T-cell (primary cell): ENCODE measurements at regions not wholly inside any gene's neighbourhood (a gene's known extent, or its start where the extent isn't known, plus 50 kb on each side); places are given as distances from the start of the nearest gene placed in this dataset.
A peak's percentile ranks its signal among the peaks of the same experiment; 100 is the strongest.
"Not testable (repeated sequence)": the region's sequence is repeated elsewhere in the genome, so short reads cannot be mapped to it uniquely, and the experiment has no call there.

Source experiments
- ATAC-seq, 4 experiments: fragments of 200-7000 bp in 3 of 4; fragments of 150-1000 bp in 1 of 4; cut with Tn5 transposase; replicated peaks in 1 of 4; 1 replicate in 3 of 4; 2 replicates in 1 of 4; pipeline ENCODE4 v1.10.0; 2021; ENCODE audit warnings: moderate library complexity in 3 of 4, mild to moderate bottlenecking in 2 of 4, moderate number of reproducible peaks in 1 of 4
- CTCF ChIA-PET, 2 donors: fragments of 300-600 bp; sonication (Branson Sonifier 250); formaldehyde crosslinking; loops; one replicate each; lab custom pipeline; 2022; ENCODE audit warnings: antibody characterized with exemption in 2 of 2; lab: Charles Lee
- POLR2A ChIA-PET, 2 donors: fragments of 300-600 bp; sonication (Branson Sonifier 250); formaldehyde crosslinking; loops; one replicate each; lab custom pipeline; 2022; ENCODE audit warnings: antibody characterized with exemption in 2 of 2; lab: Charles Lee
- DNase-seq, 35 experiments: peaks; one replicate each; pipeline versions ENCODE4 v3.0.0 to v3.0.0-alpha.2; 2013 to 2023
- H3K27ac ChIP-seq: one replicate; pipeline ENCODE4 v1.5.1; 2013; ENCODE audit warnings: low read length
- H3K27me3 ChIP-seq, 2 experiments: replicated peaks in 1 of 2; 1 replicate in 1 of 2; 2 replicates in 1 of 2; pipeline versions ENCODE4 v1.6.1 to v1.7.0; 2013; ENCODE audit warnings: low read length in 1 of 2, mixed read lengths in 1 of 2; ENCODE audit not compliant: control insufficient read depth in 2 of 2, insufficient read depth in 2 of 2; ENCODE audit errors: extremely low read depth in 1 of 2
- H3K36me3 ChIP-seq, 2 donors: 1 replicate in 1 of 2; 2 replicates in 1 of 2; pipeline versions ENCODE4 v1.6.1 to v1.7.0; 2013; ENCODE audit warnings: low read length in 1 of 2; ENCODE audit not compliant: control insufficient read depth in 2 of 2, insufficient read depth in 1 of 2; ENCODE audit errors: extremely low read depth in 1 of 2
- H3K4me1 ChIP-seq, 2 experiments: 1 replicate in 1 of 2; 2 replicates in 1 of 2; pipeline versions ENCODE4 v1.6.1 to v1.7.0; 2013; ENCODE audit warnings: low read length in 2 of 2, mixed read lengths in 1 of 2; ENCODE audit not compliant: insufficient read depth in 2 of 2, control insufficient read depth in 1 of 2; ENCODE audit errors: extremely low read depth in 1 of 2
- H3K4me3 ChIP-seq, 2 donors: 1 replicate in 1 of 2; 2 replicates in 1 of 2; pipeline versions ENCODE4 v1.5.1 to v1.7.0; 2013; ENCODE audit warnings: mild to moderate bottlenecking in 2 of 2, low read length in 1 of 2, moderate library complexity in 1 of 2; ENCODE audit not compliant: control insufficient read depth in 1 of 2; ENCODE audit errors: extremely low read depth in 1 of 2
- H3K9me3 ChIP-seq: 2 replicates; pipeline ENCODE4 v1.7.0; 2013
- H3K27ac Mint-ChIP-seq, 2 donors: one replicate each; pipeline ENCODE4 v1.8.0; 2020 to 2021; ENCODE audit warnings: mild to moderate bottlenecking in 2 of 2, mixed read lengths in 2 of 2
- H3K27me3 Mint-ChIP-seq, 2 donors: one replicate each; pipeline ENCODE4 v1.8.0; 2021 to 2022; ENCODE audit warnings: mixed read lengths in 2 of 2
- H3K36me3 Mint-ChIP-seq: one replicate; pipeline ENCODE4 v1.8.0; 2021; ENCODE audit warnings: mixed read lengths
- H3K4me1 Mint-ChIP-seq, 3 donors: one replicate each; pipeline ENCODE4 v1.8.0; 2020 to 2022; ENCODE audit warnings: mixed read lengths in 3 of 3, mild to moderate bottlenecking in 1 of 3
- H3K4me3 Mint-ChIP-seq, 3 donors: one replicate each; pipeline ENCODE4 v1.8.0; 2020 to 2022; ENCODE audit warnings: mild to moderate bottlenecking in 3 of 3, mixed read lengths in 3 of 3, moderate library complexity in 3 of 3
- H3K9me3 Mint-ChIP-seq, 3 donors: one replicate each; pipeline ENCODE4 v1.8.0; 2020 to 2022; ENCODE audit warnings: mixed read lengths in 3 of 3
- WGBS: methylation state at CpG from one replicate; pipeline ENCODE4 v1.1.5; 2013; ENCODE audit warnings: missing lambda C conversion rate; ENCODE audit not compliant: insufficient coverage; 5-methylcytosine and 5-hydroxymethylcytosine counted together

- H3K36me3 ChIP-seq, POLR2A ChIA-PET, H3K27ac ChIP-seq, H3K9me3 ChIP-seq, H3K9me3 Mint-ChIP-seq, H3K4me1 ChIP-seq, H3K27me3 Mint-ChIP-seq, H3K4me3 ChIP-seq, H3K27ac Mint-ChIP-seq, CTCF ChIA-PET, DNase-seq, H3K4me3 Mint-ChIP-seq, H3K4me1 Mint-ChIP-seq, ATAC-seq, H3K27me3 ChIP-seq: not testable (repeated sequence)
- peaks cover 19% of the 10 kb centered on the region for H3K36me3 Mint-ChIP-seq
- WGBS: no CpG with 5 or more reads among the region's 12 CpGs
These were observed 101.6 kb upstream of the PZP start for GRCh38 chr12:9309749-9310148.

- POLR2A ChIA-PET, H3K4me3 ChIP-seq, H3K27me3 ChIP-seq, DNase-seq, H3K4me3 Mint-ChIP-seq, CTCF ChIA-PET, H3K27me3 Mint-ChIP-seq, ATAC-seq, H3K36me3 ChIP-seq, H3K9me3 Mint-ChIP-seq, H3K27ac Mint-ChIP-seq, H3K27ac ChIP-seq, H3K4me1 Mint-ChIP-seq, H3K9me3 ChIP-seq, H3K4me1 ChIP-seq: not testable (repeated sequence)
- peaks cover 19% of the 10 kb centered on the region for H3K36me3 Mint-ChIP-seq
- no CpG with 5 or more reads among the region's 2 CpGs for WGBS
These were observed 100.5 kb upstream of the PZP start for GRCh38 chr12:9308745-9309144.

- POLR2A ChIA-PET, DNase-seq, H3K27me3 Mint-ChIP-seq, H3K36me3 ChIP-seq, H3K9me3 ChIP-seq, H3K9me3 Mint-ChIP-seq, ATAC-seq, CTCF ChIA-PET, H3K4me3 ChIP-seq, H3K27me3 ChIP-seq, H3K27ac Mint-ChIP-seq, H3K4me1 Mint-ChIP-seq, H3K27ac ChIP-seq, H3K4me3 Mint-ChIP-seq, H3K4me1 ChIP-seq: not testable (repeated sequence)
- H3K36me3 Mint-ChIP-seq: peaks cover 19% of the 10 kb centered on the region
- WGBS: 100% methylated on average over 2 of the region's 10 CpGs
These were observed 100.0 kb upstream of the PZP start for GRCh38 chr12:9308163-9308562.

GRCh38 chr12:9307255-9307654 lies 99.1 kb upstream of the PZP start:
- H3K4me1 ChIP-seq, H3K36me3 ChIP-seq, H3K4me3 Mint-ChIP-seq, H3K9me3 Mint-ChIP-seq, H3K27me3 Mint-ChIP-seq, CTCF ChIA-PET, H3K9me3 ChIP-seq, DNase-seq, H3K4me3 ChIP-seq, POLR2A ChIA-PET, H3K27me3 ChIP-seq, ATAC-seq, H3K27ac ChIP-seq, H3K4me1 Mint-ChIP-seq, H3K27ac Mint-ChIP-seq: not testable (repeated sequence)
- H3K36me3 Mint-ChIP-seq: peaks cover 19% of the 10 kb centered on the region
- 100% methylated on average over 1 of the region's 5 CpGs for WGBS

GRCh38 chr12:9306004-9306403 lies 97.8 kb upstream of the PZP start:
- H3K36me3 ChIP-seq, H3K9me3 ChIP-seq, DNase-seq, H3K27ac Mint-ChIP-seq, H3K27me3 ChIP-seq, CTCF ChIA-PET, ATAC-seq, POLR2A ChIA-PET, H3K4me1 ChIP-seq, H3K4me3 Mint-ChIP-seq, H3K4me3 ChIP-seq, H3K4me1 Mint-ChIP-seq, H3K27ac ChIP-seq, H3K9me3 Mint-ChIP-seq, H3K27me3 Mint-ChIP-seq: not testable (repeated sequence)
- H3K36me3 Mint-ChIP-seq: peaks cover 19% of the 10 kb centered on the region
- WGBS: 100% methylated on average over 1 of the region's 12 CpGs

GRCh38 chr12:9304540-9304939 lies 96.3 kb upstream of the PZP start:
- H3K4me3 Mint-ChIP-seq, DNase-seq, ATAC-seq, H3K4me1 Mint-ChIP-seq, CTCF ChIA-PET, H3K4me1 ChIP-seq, H3K9me3 ChIP-seq, H3K9me3 Mint-ChIP-seq, H3K36me3 ChIP-seq, H3K27ac Mint-ChIP-seq, H3K27ac ChIP-seq, H3K4me3 ChIP-seq, POLR2A ChIA-PET, H3K27me3 Mint-ChIP-seq, H3K27me3 ChIP-seq: not testable (repeated sequence)
- 100% methylated on average over 5 of the region's 13 CpGs for WGBS
- H3K36me3 Mint-ChIP-seq: peaks cover 19% of the 10 kb centered on the region

- H3K27ac Mint-ChIP-seq, H3K4me3 Mint-ChIP-seq, H3K27me3 Mint-ChIP-seq, H3K4me1 ChIP-seq, H3K36me3 Mint-ChIP-seq, DNase-seq, POLR2A ChIA-PET, H3K4me1 Mint-ChIP-seq, H3K27ac ChIP-seq, H3K4me3 ChIP-seq, H3K36me3 ChIP-seq, H3K9me3 Mint-ChIP-seq, CTCF ChIA-PET, H3K27me3 ChIP-seq, H3K9me3 ChIP-seq: not testable (repeated sequence)
- WGBS: 83% methylated on average over 1 of the region's 13 CpGs
- ATAC-seq: peak; percentile 84 to 90 (median 86)
These were observed 87.7 kb upstream of the PZP start for GRCh38 chr12:9295872-9296271.
